ENCODE measurements at regions not wholly inside any gene's neighbourhood (a gene's known extent, or its start where the extent isn't known, plus 50 kb on each side); places are given as distances from the start of the nearest gene placed in this dataset.

GRCh38 chrX:20542072-20542471 is 275.4 kb upstream of the RPS6KA3 start:
- TF ChIP-seq POLR2A (IDR thresholded peaks at IDR 0.05; ENCODE audit: low read length) (no peak), GATA1 (IDR thresholded peaks at IDR 0.05; ENCODE audit: low read depth, low read length) (no peak)
